ENCODE measurements at regions not wholly inside any gene's neighbourhood (a gene's known extent, or its start where the extent isn't known, plus 50 kb on each side); places are given as distances from the start of the nearest gene placed in this dataset.

- TF ChIP-seq CTCF (IDR thresholded peaks at IDR 0.05) (no peak), POLR2A (IDR thresholded peaks at IDR 0.05) (no peak)
These were observed 148.5 kb downstream of the SOX2 start for GRCh38 chr3:181860235-181860634.

All from testis (tissue), 2 donors.